BLaER1 treated with 17β-estradiol and CSF1 and Interleukin-3, amounts not matched to agents 10 nM and 100 nM (cell line): ENCODE measurements at regions not wholly inside any gene's neighbourhood (a gene's known extent, or its start where the extent isn't known, plus 50 kb on each side); places are given as distances from the start of the nearest gene placed in this dataset.

Source experiments
- H3K27ac ChIP-seq, 11 experiments: shearing (Covaris generic); formaldehyde crosslinking; 2 replicates each; pipeline ENCODE4 v1.8.1; 2022
- H3K27me3 ChIP-seq, 11 experiments: shearing (Covaris generic); formaldehyde crosslinking; 2 replicates each; pipeline ENCODE4 v1.8.1; 2022
- H3K36me3 ChIP-seq, 11 experiments: shearing (Covaris generic); formaldehyde crosslinking; 2 replicates each; pipeline ENCODE4 v1.8.1; 2022
- H3K4me1 ChIP-seq, 10 experiments: shearing (Covaris generic); formaldehyde crosslinking; 2 replicates each; pipeline ENCODE4 v1.8.1; 2022
- H3K4me2 ChIP-seq, 11 experiments: shearing (Covaris generic); formaldehyde crosslinking; 2 replicates each; pipeline ENCODE4 v1.8.1; 2022
- H3K4me3 ChIP-seq, 10 experiments: shearing (Covaris generic); formaldehyde crosslinking; 2 replicates each; pipeline ENCODE4 v1.8.1; 2022
- H3K9ac ChIP-seq, 11 experiments: shearing (Covaris generic); formaldehyde crosslinking; 2 replicates each; pipeline ENCODE4 v1.8.1; 2022
- H3K9me3 ChIP-seq, 11 experiments: shearing (Covaris generic); formaldehyde crosslinking; replicated peaks in 1 of 11; 2 replicates each; pipeline ENCODE4 v1.8.1; 2022
- H4K20me1 ChIP-seq, 11 experiments: shearing (Covaris generic); formaldehyde crosslinking; 2 replicates each; pipeline ENCODE4 v1.8.1; 2022
- Cebpa-rat ChIP-seq, 11 experiments: shearing (Covaris generic); IDR thresholded peaks; 2 replicates each; pipeline ENCODE4 v1.8.1; 2022

DNA sequence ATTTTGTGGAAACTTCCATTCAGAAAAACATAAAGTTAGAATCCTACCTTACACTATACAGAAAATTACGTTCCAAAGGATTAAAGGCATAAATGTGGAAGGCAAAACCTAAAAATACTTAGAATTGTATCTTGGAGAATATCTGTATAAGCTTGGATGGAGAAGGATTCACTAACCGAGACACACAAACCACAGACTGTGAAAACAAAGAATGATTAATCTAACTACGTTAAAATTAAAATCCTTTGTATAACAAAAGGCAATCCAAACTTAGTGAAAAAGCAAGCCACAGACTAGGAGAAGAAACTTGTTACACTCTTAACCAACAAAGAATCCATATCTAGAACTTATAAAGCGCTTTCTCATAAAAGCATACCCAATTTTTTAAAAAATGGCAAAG lies 678.8 kb downstream of the INHBA start:
- H3K36me3 ChIP-seq, result no peaks in the 10 kb centered on the region
- H3K4me2 ChIP-seq, result no peak overlapping the region
- H3K27me3 ChIP-seq, result no peaks in the 10 kb centered on the region
- no peak for TF ChIP-seq Cebpa-rat (IDR thresholded peaks at IDR 0.05)
- H3K9ac ChIP-seq, result no peak overlapping the region
- H4K20me1 ChIP-seq, result no peaks in the 10 kb centered on the region
- H3K9me3 ChIP-seq, result no peaks in the 10 kb centered on the region
- H3K27ac ChIP-seq, result no peak overlapping the region
- no peaks in the 10 kb centered on the region for H3K4me1 ChIP-seq
- no peak overlapping the region for H3K4me3 ChIP-seq

DNA sequence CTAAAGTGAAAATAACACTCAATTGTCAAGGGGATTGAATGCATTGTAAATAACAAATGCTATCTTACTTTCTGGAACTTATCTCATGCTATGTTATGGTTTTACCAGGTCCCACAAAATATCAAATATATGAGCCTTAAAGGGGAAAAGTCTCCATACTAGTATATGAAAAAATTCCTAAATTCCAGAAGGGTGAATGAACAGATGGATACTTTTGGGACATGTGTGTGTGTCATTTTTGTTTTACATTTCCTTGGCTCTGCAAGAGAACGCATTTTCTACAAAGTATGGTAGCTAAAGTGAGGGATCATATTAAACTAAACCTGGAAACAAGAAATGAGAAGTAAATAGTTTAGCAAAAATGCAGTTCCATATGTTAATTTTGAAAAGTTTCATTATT lies 682.8 kb downstream of the INHBA start:
- no peaks in the 10 kb centered on the region for H4K20me1 ChIP-seq
- no peaks in the 10 kb centered on the region for H3K36me3 ChIP-seq
- no peaks in the 10 kb centered on the region for H3K27me3 ChIP-seq
- no peak for TF ChIP-seq Cebpa-rat (IDR thresholded peaks at IDR 0.05)
- H3K4me1 ChIP-seq, result no peaks in the 10 kb centered on the region
- no peaks in the 10 kb centered on the region for H3K9me3 ChIP-seq
- no peak overlapping the region for H3K4me2 ChIP-seq
- H3K4me3 ChIP-seq, result no peak overlapping the region
- H3K27ac ChIP-seq, result no peak overlapping the region
- H3K9ac ChIP-seq, result no peak overlapping the region

DNA sequence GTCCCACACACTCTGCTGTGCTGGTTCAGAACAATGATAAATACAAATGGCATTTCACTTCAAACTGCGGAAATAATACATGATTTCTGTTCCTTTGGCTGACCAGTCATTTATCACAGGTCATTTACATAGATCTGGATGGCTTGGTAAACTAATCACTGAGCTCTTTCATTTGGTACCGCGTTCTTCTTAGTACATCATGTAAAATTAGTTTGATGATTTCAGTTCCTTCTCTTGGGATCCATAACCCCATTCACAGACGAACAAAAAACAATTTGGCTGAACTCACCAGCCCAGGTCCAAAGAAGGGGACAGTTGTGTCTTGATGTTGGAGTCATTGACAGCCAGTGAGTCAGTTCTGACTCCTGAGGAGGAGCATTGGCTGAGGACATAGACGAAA lies 689.8 kb downstream of the INHBA start:
- Histone ChIP-seq H3K27ac (no peak overlapping the region), H3K4me3 (no peak overlapping the region), H3K27me3 (no peaks in the 10 kb centered on the region), H3K9ac (no peak overlapping the region), H4K20me1 (no peaks in the 10 kb centered on the region), H3K4me1 (peaks cover 4 to 23% (median 11%) of the 10 kb centered on the region in 10 experiments; a peak in 19 of 20 replicates), H3K4me2 (no peak overlapping the region), H3K36me3 (no peaks in the 10 kb centered on the region), H3K9me3 (no peaks in the 10 kb centered on the region)
- no peak for TF ChIP-seq Cebpa-rat (IDR thresholded peaks at IDR 0.05)

DNA sequence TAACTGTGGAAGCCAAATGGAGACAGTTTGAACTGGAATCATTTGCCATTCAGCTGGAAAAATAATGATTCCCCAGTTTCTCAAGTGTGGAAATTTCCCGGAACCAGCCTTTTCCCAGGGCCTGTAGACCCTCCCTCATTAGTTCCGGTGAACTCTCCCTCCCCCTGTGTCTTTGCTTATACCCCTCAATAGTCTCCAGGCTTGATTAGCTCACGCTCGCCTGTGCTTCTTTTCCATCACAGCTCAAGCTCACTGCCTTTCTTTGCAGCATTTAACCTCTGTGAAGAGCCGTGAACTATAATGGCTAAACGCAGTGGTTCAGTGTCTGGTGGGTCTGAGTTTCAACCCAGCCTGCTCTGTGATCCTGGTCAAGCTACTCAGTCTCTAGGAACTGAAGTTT lies 690.8 kb downstream of the INHBA start:
- no peaks in the 10 kb centered on the region for H3K27me3 ChIP-seq
- peaks cover 4 to 32% (median 11%) of the 10 kb centered on the region in 10 experiments; a peak in 19 of 20 replicates for H3K4me1 ChIP-seq

DNA sequence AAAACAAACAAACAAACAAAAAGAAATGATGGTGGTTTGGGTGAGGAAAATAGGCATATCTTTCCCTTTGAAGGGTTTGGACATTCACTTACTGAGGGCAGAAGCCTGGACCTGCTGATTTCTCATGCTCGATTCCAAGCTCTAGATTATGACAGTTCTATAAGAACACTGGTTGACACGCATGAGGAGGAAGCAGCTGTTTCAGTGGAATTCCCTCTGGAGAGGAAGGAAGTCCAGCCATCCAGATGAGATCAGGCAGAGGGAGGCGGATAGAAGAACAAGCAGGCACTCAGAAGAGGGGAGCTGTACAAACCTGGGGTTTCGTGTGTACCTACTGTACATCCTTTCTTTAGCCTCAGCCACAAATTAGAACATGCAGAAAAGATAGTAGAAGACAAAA lies 691.9 kb downstream of the INHBA start:
- peaks cover 4 to 35% (median 11%) of the 10 kb centered on the region in 10 experiments; a peak in 19 of 20 replicates for H3K4me1 ChIP-seq
- no peak overlapping the region for H3K4me3 ChIP-seq
- no peaks in the 10 kb centered on the region for H4K20me1 ChIP-seq
- H3K9ac ChIP-seq, result no peak overlapping the region
- H3K36me3 ChIP-seq, result no peaks in the 10 kb centered on the region
- H3K27ac ChIP-seq, result no peak overlapping the region
- H3K4me2 ChIP-seq, result peak overlapping the region; percentile 1 to 53 (median 37); a peak in 18 of 22 replicates
- TF ChIP-seq Cebpa-rat (IDR thresholded peaks at IDR 0.05), result no peak
- H3K9me3 ChIP-seq, result no peaks in the 10 kb centered on the region
- H3K27me3 ChIP-seq, result no peaks in the 10 kb centered on the region

More for the DNA sequence above, 690.8 kb downstream of the INHBA start:
- no peak overlapping the region for H3K27ac ChIP-seq
- no peaks in the 10 kb centered on the region for H3K36me3 ChIP-seq
- H4K20me1 ChIP-seq, result no peaks in the 10 kb centered on the region
- no peaks in the 10 kb centered on the region for H3K9me3 ChIP-seq
- H3K4me3 ChIP-seq, result no peak overlapping the region
- no peak for TF ChIP-seq Cebpa-rat (IDR thresholded peaks at IDR 0.05)
- no peak overlapping the region for H3K4me2 ChIP-seq
- H3K9ac ChIP-seq, result no peak overlapping the region

DNA sequence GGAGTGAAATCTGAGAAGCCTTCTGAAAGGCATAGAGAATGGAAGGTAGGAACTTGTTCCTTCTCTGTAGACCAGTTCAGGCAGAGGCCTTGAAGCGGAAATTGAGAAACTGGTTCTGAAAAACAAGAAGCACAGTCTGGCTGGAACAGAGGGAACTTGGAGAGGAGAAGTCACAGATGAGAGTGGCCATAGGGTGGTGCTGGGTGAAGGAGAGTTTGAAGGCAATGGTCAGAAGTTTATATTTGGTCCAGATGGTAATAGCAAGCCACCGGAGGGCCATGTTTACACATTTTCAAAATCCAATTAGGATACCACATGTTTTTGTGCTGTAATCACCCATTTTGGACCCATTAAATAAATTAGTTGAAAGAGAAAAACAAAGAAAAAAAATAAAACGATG lies 692.5 kb downstream of the INHBA start:
- H4K20me1 ChIP-seq, result no peaks in the 10 kb centered on the region
- no peak overlapping the region for H3K9ac ChIP-seq
- H3K4me1 ChIP-seq, result peaks cover 7 to 40% (median 12%) of the 10 kb centered on the region in 10 experiments; a peak in 19 of 20 replicates
- no peaks in the 10 kb centered on the region for H3K27me3 ChIP-seq
- H3K9me3 ChIP-seq, result no peaks in the 10 kb centered on the region
- H3K36me3 ChIP-seq, result no peaks in the 10 kb centered on the region
- H3K4me3 ChIP-seq, result no peak overlapping the region
- no peak for TF ChIP-seq Cebpa-rat (IDR thresholded peaks at IDR 0.05)
- H3K4me2 ChIP-seq, result peak overlapping the region in 7 of 11 experiments; percentile 27 to 53 (median 51); a peak in 9 of 22 replicates
- H3K27ac ChIP-seq, result no peak overlapping the region; a peak in 1 of 22 replicates

DNA sequence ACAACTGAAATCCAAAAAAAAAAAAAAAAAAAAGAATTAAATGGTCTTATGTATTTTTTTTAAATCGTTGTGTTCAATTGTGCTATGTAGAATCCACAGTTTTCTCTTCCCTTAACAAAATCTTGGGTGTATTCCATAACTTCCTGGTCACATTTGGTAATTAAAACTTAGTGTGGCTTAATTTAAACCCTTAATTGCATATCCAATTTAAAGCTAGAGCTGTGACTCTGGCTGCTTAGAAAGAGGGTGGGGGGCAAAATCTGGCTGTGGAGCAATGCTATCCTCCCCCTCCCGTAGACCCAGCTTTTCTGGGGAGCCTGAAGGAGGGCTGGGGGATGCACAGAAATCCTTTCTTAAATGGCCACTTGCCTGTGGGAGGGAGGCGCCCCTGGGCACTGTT lies 695.1 kb downstream of the INHBA start:
- no peaks in the 10 kb centered on the region for H3K36me3 ChIP-seq
- TF ChIP-seq Cebpa-rat (IDR thresholded peaks at IDR 0.05), result no peak
- H3K4me3 ChIP-seq, result no peak overlapping the region
- no peak overlapping the region for H3K4me2 ChIP-seq
- H3K9me3 ChIP-seq, result no peaks in the 10 kb centered on the region
- no peak overlapping the region for H3K27ac ChIP-seq
- H3K27me3 ChIP-seq, result no peaks in the 10 kb centered on the region
- no peaks in the 10 kb centered on the region for H4K20me1 ChIP-seq
- H3K4me1 ChIP-seq, result peaks cover 10 to 48% (median 12%) of the 10 kb centered on the region in 10 experiments; a peak in 19 of 20 replicates
- H3K9ac ChIP-seq, result no peak overlapping the region

DNA sequence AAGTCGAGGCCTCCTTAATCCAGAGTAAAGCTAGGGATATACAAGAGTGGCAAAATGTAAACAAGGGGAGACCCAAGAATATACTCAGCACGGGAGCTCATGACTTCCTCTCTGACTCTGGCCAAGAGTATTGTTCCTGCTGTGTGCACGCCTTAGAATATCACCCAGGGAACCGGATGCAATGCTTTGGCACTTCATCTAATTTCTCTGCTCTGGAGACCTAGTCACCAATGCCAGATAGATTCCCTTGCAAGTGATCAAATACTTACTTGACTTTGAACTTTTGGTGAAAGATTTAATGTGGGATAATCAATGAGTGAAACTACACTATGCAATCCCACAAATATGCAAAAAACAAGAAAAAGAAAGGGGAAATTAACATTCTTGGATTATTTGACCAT lies 695.5 kb downstream of the INHBA start:
- Histone ChIP-seq H3K9ac (no peak overlapping the region), H3K4me1 (peaks cover 10 to 48% (median 12%) of the 10 kb centered on the region in 10 experiments; a peak in 19 of 20 replicates), H4K20me1 (no peaks in the 10 kb centered on the region), H3K36me3 (no peaks in the 10 kb centered on the region), H3K27me3 (no peaks in the 10 kb centered on the region), H3K4me2 (0 out of 22 replicates have a peak overlapping the region, but pooled peaks of 1 of the 11 experiments have one; percentile 33), H3K9me3 (no peaks in the 10 kb centered on the region), H3K27ac (no peak overlapping the region; a peak in 1 of 22 replicates), H3K4me3 (no peak overlapping the region)
- no peak for TF ChIP-seq Cebpa-rat (IDR thresholded peaks at IDR 0.05)

DNA sequence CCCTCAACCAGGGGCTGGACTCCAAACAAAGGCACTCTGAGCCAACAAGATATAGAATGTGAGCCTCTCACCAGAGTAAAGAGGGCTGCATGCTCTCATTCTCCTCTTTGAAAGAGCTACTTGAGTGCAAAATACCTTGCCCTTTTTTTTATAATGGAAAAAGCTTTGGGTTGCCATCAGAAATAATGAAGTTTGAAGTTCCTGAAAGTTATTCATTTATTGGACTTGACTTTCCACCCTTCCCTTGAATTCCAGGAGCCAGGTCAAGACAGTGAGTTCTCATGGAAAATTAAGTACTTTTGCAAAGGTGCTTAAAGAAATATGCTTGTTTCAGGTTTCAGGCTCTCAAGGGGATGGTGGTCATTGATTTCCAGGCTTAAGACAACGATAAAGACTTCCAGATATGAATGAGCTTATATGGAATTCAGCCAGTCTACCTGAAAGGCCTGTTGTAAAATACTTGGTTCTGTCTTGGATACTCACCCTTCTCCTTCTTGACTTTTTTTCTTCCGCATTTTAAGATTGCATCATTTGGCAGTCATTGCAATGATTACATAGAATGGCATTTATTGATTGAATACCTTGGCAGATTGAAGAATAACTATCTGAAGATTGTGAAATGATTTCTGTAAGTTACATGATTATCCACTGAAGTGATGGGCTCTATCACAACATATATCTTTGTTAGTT lies 696.4 kb downstream of the INHBA start:
- no peak overlapping the region for H3K27ac ChIP-seq
- H3K9me3 ChIP-seq, result no peaks in the 10 kb centered on the region; a peak in 1 of 22 replicates
- H3K4me2 ChIP-seq, result peak overlapping the region in 1 of 11 experiments; percentile 69; a peak in 1 of 22 replicates

More for the DNA sequence above, 696.4 kb downstream of the INHBA start:
- Histone ChIP-seq H3K27me3 (no peaks in the 10 kb centered on the region), H3K4me1 (peaks cover 10 to 44% (median 11%) of the 10 kb centered on the region in 10 experiments; a peak in 19 of 20 replicates), H4K20me1 (no peaks in the 10 kb centered on the region), H3K9ac (no peak overlapping the region), H3K4me3 (no peak overlapping the region), H3K36me3 (no peaks in the 10 kb centered on the region)
- TF ChIP-seq Cebpa-rat (IDR thresholded peaks at IDR 0.05), result no peak
